ENCODE measurements at regions not wholly inside any gene's neighbourhood (a gene's known extent, or its start where the extent isn't known, plus 50 kb on each side); places are given as distances from the start of the nearest gene placed in this dataset.

DNA sequence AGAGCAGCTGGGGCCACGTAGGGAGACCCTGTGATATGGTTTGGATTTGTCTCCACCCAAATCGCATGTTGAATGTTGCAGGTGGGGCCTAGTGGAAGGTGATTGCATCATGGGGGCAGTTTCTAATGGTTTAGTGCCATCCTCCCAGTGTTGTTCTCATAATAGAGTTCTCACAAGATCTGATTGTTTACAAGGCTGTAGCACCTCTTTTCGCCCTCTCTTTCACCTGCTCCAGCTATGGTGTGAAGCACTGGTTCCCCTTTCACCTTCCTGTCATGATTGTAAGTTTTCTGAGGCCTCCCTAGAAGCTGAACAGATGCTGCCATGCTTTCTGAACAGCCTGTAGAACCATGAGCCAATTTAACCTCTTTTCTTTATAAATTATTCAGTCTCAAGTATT is 198.9 kb upstream of the CBLB start:
- TF ChIP-seq POLR2A (IDR thresholded peaks at IDR 0.05; ENCODE audit: low read depth, low read length) = no peak
- TF ChIP-seq POLR2AphosphoS5 (IDR thresholded peaks at IDR 0.05; ENCODE audit: low read depth, low read length) = no peak
- TF ChIP-seq TAF1 (IDR thresholded peaks at IDR 0.05; ENCODE audit: low read depth, low read length) = no peak
- TF ChIP-seq POU2F2 (IDR thresholded peaks at IDR 0.05; ENCODE audit: low read depth, low read length) = no peak

Data from GM12891 (cell line).